C4-2B (cell line): ENCODE measurements at regions not wholly inside any gene's neighbourhood (a gene's known extent, or its start where the extent isn't known, plus 50 kb on each side); places are given as distances from the start of the nearest gene placed in this dataset.

Experiments
- CTCF ChIP-seq: fragments of 450-650 bp; conservative IDR thresholded peaks from 2 replicates; pipeline ENCODE4 v1.5.1; 2017; ENCODE audit warnings: mild to moderate bottlenecking
- ZFX ChIP-seq: fragments of 450-650 bp; IDR thresholded peaks from 2 replicates; pipeline ENCODE4 v1.6.1; 2017

DNA sequence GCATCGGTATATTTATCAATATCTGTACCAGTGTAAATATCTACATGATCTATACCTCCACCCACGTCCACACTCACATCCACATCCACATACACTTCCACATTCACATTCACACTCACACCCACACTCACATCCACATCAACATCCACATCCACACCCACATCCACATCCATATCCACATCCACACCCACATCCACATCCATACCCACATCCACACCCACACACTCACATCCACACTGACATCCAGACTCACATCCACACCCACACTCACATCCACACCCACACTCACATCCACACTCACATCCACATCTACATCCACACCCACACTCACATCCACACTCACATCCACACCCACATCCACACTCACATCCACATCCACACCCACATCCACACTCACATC lies 189.2 kb downstream of the IRX1 start:
- TF ChIP-seq CTCF (no peak), ZFX (no peak)
